ENCODE measurements at regions not wholly inside any gene's neighbourhood (a gene's known extent, or its start where the extent isn't known, plus 50 kb on each side); places are given as distances from the start of the nearest gene placed in this dataset.

- TF ChIP-seq CTCF (IDR thresholded peaks at IDR 0.05; ENCODE audit: insufficient read depth, low read length, poor library complexity, severe bottlenecking) = no peak
- Histone ChIP-seq H3K27me3 (ENCODE audit: control insufficient read depth, insufficient read depth, low read length) (no peaks in the 10 kb centered on the region), H3K4me3 (ENCODE audit: low read depth, low read length) (no peak overlapping the region), H3K36me3 (ENCODE audit: control insufficient read depth, insufficient read depth, low read length) (no peaks in the 10 kb centered on the region)
- no peak for DNase-seq (ENCODE audit: low read depth)
These were observed 114.4 kb upstream of the NOCT start for GRCh38 chr4:138901177-138901576.

GRCh38 chr4:138899999-138900398 is 115.6 kb upstream of the NOCT start:
- no peak for TF ChIP-seq CTCF (IDR thresholded peaks at IDR 0.05; ENCODE audit: insufficient read depth, low read length, poor library complexity, severe bottlenecking)
- Histone ChIP-seq H3K4me3 (ENCODE audit: low read depth, low read length) (no peak overlapping the region), H3K27me3 (ENCODE audit: control insufficient read depth, insufficient read depth, low read length) (no peaks in the 10 kb centered on the region), H3K36me3 (ENCODE audit: control insufficient read depth, insufficient read depth, low read length) (no peaks in the 10 kb centered on the region)
- DNase-seq (ENCODE audit: low read depth) = no peak

- Histone ChIP-seq H3K36me3 (ENCODE audit: control insufficient read depth, insufficient read depth, low read length) (no peaks in the 10 kb centered on the region), H3K4me3 (ENCODE audit: low read depth, low read length) (no peak overlapping the region), H3K27me3 (ENCODE audit: control insufficient read depth, insufficient read depth, low read length) (no peaks in the 10 kb centered on the region)
- no peak for DNase-seq (ENCODE audit: low read depth)
- no peak for TF ChIP-seq CTCF (IDR thresholded peaks at IDR 0.05; ENCODE audit: insufficient read depth, low read length, poor library complexity, severe bottlenecking)
These were observed 117.3 kb upstream of the NOCT start for GRCh38 chr4:138898282-138898681.

GRCh38 chr4:138897811-138898226 is 117.8 kb upstream of the NOCT start:
- Histone ChIP-seq H3K4me3 (ENCODE audit: low read depth, low read length) (no peak overlapping the region), H3K36me3 (ENCODE audit: control insufficient read depth, insufficient read depth, low read length) (no peaks in the 10 kb centered on the region), H3K27me3 (ENCODE audit: control insufficient read depth, insufficient read depth, low read length) (no peaks in the 10 kb centered on the region)
- peak; percentile 19 for DNase-seq (ENCODE audit: low read depth)
- TF ChIP-seq CTCF (IDR thresholded peaks at IDR 0.05; ENCODE audit: insufficient read depth, low read length, poor library complexity, severe bottlenecking) = no peak

- no peak for TF ChIP-seq CTCF (IDR thresholded peaks at IDR 0.05; ENCODE audit: insufficient read depth, low read length, poor library complexity, severe bottlenecking)
- Histone ChIP-seq H3K36me3 (ENCODE audit: control insufficient read depth, insufficient read depth, low read length) (no peaks in the 10 kb centered on the region), H3K4me3 (ENCODE audit: low read depth, low read length) (no peak overlapping the region), H3K27me3 (ENCODE audit: control insufficient read depth, insufficient read depth, low read length) (no peaks in the 10 kb centered on the region)
- DNase-seq (ENCODE audit: low read depth) = no peak
These were observed 120.9 kb upstream of the NOCT start for GRCh38 chr4:138894709-138895108.

- H3K36me3 ChIP-seq (ENCODE audit: control insufficient read depth, insufficient read depth, low read length) = no peaks in the 10 kb centered on the region
- no peaks in the 10 kb centered on the region for H3K27me3 ChIP-seq (ENCODE audit: control insufficient read depth, insufficient read depth, low read length)
- DNase-seq (ENCODE audit: low read depth) = no peak
- TF ChIP-seq CTCF (IDR thresholded peaks at IDR 0.05; ENCODE audit: insufficient read depth, low read length, poor library complexity, severe bottlenecking) = no peak
- H3K4me3 ChIP-seq (ENCODE audit: low read depth, low read length) = no peak overlapping the region
These were observed 121.6 kb upstream of the NOCT start for GRCh38 chr4:138894011-138894410.
